ENCODE measurements at regions not wholly inside any gene's neighbourhood (a gene's known extent, or its start where the extent isn't known, plus 50 kb on each side); places are given as distances from the start of the nearest gene placed in this dataset.

GRCh38 chr11:28459912-28460311, 351.7 kb downstream of the METTL15 start:
- no peak for TF ChIP-seq CTCF (IDR thresholded peaks at IDR 0.05 in 4 of 5, conservative IDR thresholded peaks at IDR 0.05 in 1 of 5)
- TF ChIP-seq POLR2A (IDR thresholded peaks at IDR 0.05), result no peak
